H1 (cell line): ENCODE measurements at regions not wholly inside any gene's neighbourhood (a gene's known extent, or its start where the extent isn't known, plus 50 kb on each side); places are given as distances from the start of the nearest gene placed in this dataset.

Experiments used
- CTCF ChIA-PET: fragments of 300-600 bp; sonication (Branson Sonifier 250); formaldehyde crosslinking; loops from one replicate; lab custom pipeline; 2021; ENCODE audit not compliant: partially characterized antibody; lab: Charles Lee
- POLR2A ChIA-PET: fragments of 300-600 bp; sonication (Branson Sonifier 250); formaldehyde crosslinking; loops from one replicate; lab custom pipeline; 2021; ENCODE audit warnings: inconsistent platforms; ENCODE audit not compliant: partially characterized antibody; lab: Charles Lee
- DNase-seq, 2 experiments: peaks; one replicate each; pipeline versions ENCODE4 v3.0.0 to v3.0.0-alpha.2; 2010 to 2022; ENCODE audit warnings: low spot score in 2 of 2, low read depth in 1 of 2, mixed read lengths in 1 of 2
- FAIRE-seq: peaks from 2 replicates; lab custom pipeline; 2011; peaks lifted over from hg19 to GRCh38; lab: Jason Lieb, UNC
- H2AFZ ChIP-seq: 2 replicates; pipeline ENCODE4 v1.8.1; 2012; ENCODE audit warnings: low read length, inconsistent platforms
- H2AK5ac ChIP-seq: 2 replicates; pipeline ENCODE4 v1.6.1; 2013; ENCODE audit warnings: low read depth, low read length
- H2BK120ac ChIP-seq: replicated peaks from 2 replicates; pipeline ENCODE3; 2013; ENCODE audit warnings: low read depth, low read length, inconsistent platforms
- H2BK12ac ChIP-seq: 2 replicates; pipeline ENCODE4 v1.6.1; 2013; ENCODE audit warnings: low read depth, low read length
- H2BK15ac ChIP-seq: 2 replicates; pipeline ENCODE4 v1.6.1; 2013; ENCODE audit warnings: low read length
- H2BK20ac ChIP-seq: 2 replicates; pipeline ENCODE4 v1.6.1; 2013; ENCODE audit warnings: low read length
- H2BK5ac ChIP-seq: 2 replicates; pipeline ENCODE4 v1.6.1; 2013; ENCODE audit warnings: low read depth, low read length
- H3K14ac ChIP-seq: 2 replicates; pipeline ENCODE4 v1.6.1; 2013; ENCODE audit warnings: inconsistent platforms; ENCODE audit not compliant: insufficient read length
- H3K18ac ChIP-seq: 2 replicates; pipeline ENCODE4 v1.6.1; 2013; ENCODE audit warnings: low read length; ENCODE audit errors: extremely low read depth
- H3K23ac ChIP-seq: 2 replicates; pipeline ENCODE4 v1.6.1; 2013; ENCODE audit warnings: inconsistent platforms; ENCODE audit not compliant: insufficient read length
- H3K23me2 ChIP-seq: 2 replicates; pipeline ENCODE4 v1.6.1; 2013; ENCODE audit warnings: low read depth, low read length
- H3K27ac ChIP-seq: 2 replicates; pipeline ENCODE4 v1.6.1; 2011; ENCODE audit warnings: low read depth, low read length, inconsistent platforms
- H3K27me3 ChIP-seq, 4 experiments: replicated peaks in 1 of 4; 1 replicate in 1 of 4; 2 replicates in 3 of 4; pipeline versions ENCODE4 v1.6.1 to v1.8.1; 2011 to 2013; ENCODE audit warnings: low read length in 3 of 4, mild to moderate bottlenecking in 3 of 4, inconsistent platforms in 2 of 4, mixed read lengths in 2 of 4, moderate library complexity in 1 of 4; ENCODE audit not compliant: control insufficient read depth in 3 of 4, insufficient read depth in 3 of 4; ENCODE audit errors: extremely low read depth in 1 of 4
- H3K36me3 ChIP-seq, 4 experiments: 2 replicates each; pipeline versions ENCODE4 v1.6.1 to v1.8.1; 2011 to 2013; ENCODE audit warnings: mild to moderate bottlenecking in 4 of 4, low read length in 3 of 4, moderate library complexity in 2 of 4, control low read depth in 1 of 4, inconsistent platforms in 1 of 4; ENCODE audit not compliant: insufficient read depth in 4 of 4, control insufficient read depth in 2 of 4
- H3K4ac ChIP-seq: replicated peaks from 2 replicates; pipeline ENCODE3; 2013; ENCODE audit warnings: low read length, low read depth, mixed read lengths, inconsistent platforms; ENCODE audit not compliant: insufficient read length
- H3K4me1 ChIP-seq, 4 experiments: replicated peaks in 1 of 4; 1 replicate in 1 of 4; 2 replicates in 3 of 4; pipeline versions ENCODE4 v1.6.1 to v1.8.1; 2011 to 2013; ENCODE audit warnings: low read length in 3 of 4, inconsistent platforms in 2 of 4, mixed read lengths in 1 of 4; ENCODE audit not compliant: insufficient read depth in 4 of 4, control insufficient read depth in 3 of 4
- H3K4me2 ChIP-seq, 2 experiments: 2 replicates each; pipeline versions ENCODE4 v1.6.1 to v1.8.1; 2011 to 2013; ENCODE audit warnings: low read depth in 2 of 2, low read length in 2 of 2, control low read depth in 1 of 2, inconsistent platforms in 1 of 2, mild to moderate bottlenecking in 1 of 2; ENCODE audit not compliant: insufficient read depth in 1 of 2
- H3K4me3 ChIP-seq, 4 experiments: fragments of 200-600, 300-600 bp in 1 of 4; sonication (generic), shearing (Covaris generic), sonication (Bioruptor Twin) in 1 of 4; 2 replicates each; pipeline versions ENCODE4 v1.5.1 to v1.8.1; 2011 to 2016; ENCODE audit warnings: low read length in 4 of 4, low read depth in 3 of 4, control low read depth in 2 of 4, inconsistent platforms in 2 of 4, mild to moderate bottlenecking in 2 of 4, mixed read lengths in 1 of 4, moderate library complexity in 1 of 4; ENCODE audit not compliant: insufficient read depth in 2 of 4; ENCODE audit errors: extremely low read depth in 1 of 4
- H3K56ac ChIP-seq: replicated peaks from 2 replicates; pipeline ENCODE3; 2013; ENCODE audit warnings: low read depth, mild to moderate bottlenecking, mixed read lengths, low read length, inconsistent platforms; ENCODE audit not compliant: insufficient read length
- H3K79me1 ChIP-seq: 2 replicates; pipeline ENCODE4 v1.6.1; 2013; ENCODE audit warnings: low read depth, low read length, control low read depth
- H3K79me2 ChIP-seq, 2 experiments: 2 replicates each; pipeline versions ENCODE4 v1.6.1 to v1.8.1; 2012 to 2013; ENCODE audit warnings: low read length in 2 of 2, mild to moderate bottlenecking in 2 of 2, inconsistent platforms in 1 of 2; ENCODE audit not compliant: insufficient read depth in 2 of 2, control insufficient read depth in 1 of 2
- H3K9ac ChIP-seq, 4 experiments: replicated peaks in 1 of 4; 1 replicate in 1 of 4; 2 replicates in 3 of 4; pipeline versions ENCODE4 v1.6.1 to v1.8.1; 2011 to 2013; ENCODE audit warnings: low read depth in 3 of 4, low read length in 3 of 4, control low read depth in 2 of 4, mild to moderate bottlenecking in 2 of 4, moderate library complexity in 2 of 4, inconsistent platforms in 1 of 4; ENCODE audit errors: extremely low read depth in 1 of 4
- H3K9me3 ChIP-seq, 2 experiments: 2 replicates each; pipeline versions ENCODE4 v1.6.1 to v1.8.1; 2012 to 2013; ENCODE audit warnings: mild to moderate bottlenecking in 2 of 2, moderate library complexity in 2 of 2, control low read depth in 1 of 2, inconsistent platforms in 1 of 2, low read depth in 1 of 2, low read length in 1 of 2, mixed read lengths in 1 of 2; ENCODE audit not compliant: insufficient read depth in 2 of 2
- H4K20me1 ChIP-seq, 2 experiments: replicated peaks in 1 of 2; 2 replicates each; pipeline versions ENCODE3 to v1.8.1; 2011 to 2013; ENCODE audit warnings: inconsistent platforms in 2 of 2, low read length in 2 of 2, mild to moderate bottlenecking in 1 of 2; ENCODE audit not compliant: insufficient read depth in 2 of 2, control insufficient read depth in 1 of 2
- H4K5ac ChIP-seq: 2 replicates; pipeline ENCODE4 v1.6.1; 2013; ENCODE audit warnings: low read length, low read depth, mixed read lengths, inconsistent platforms; ENCODE audit not compliant: insufficient read length
- H4K8ac ChIP-seq: 2 replicates; pipeline ENCODE4 v1.8.0; 2013; ENCODE audit warnings: mild to moderate bottlenecking, moderate library complexity, low read length, inconsistent platforms; ENCODE audit not compliant: insufficient read depth; ENCODE audit errors: extremely low read depth
- H4K91ac ChIP-seq: replicated peaks from 2 replicates; pipeline ENCODE3; 2013; ENCODE audit warnings: low read length, mixed read lengths, inconsistent platforms; ENCODE audit not compliant: insufficient read length
- CBX8 ChIP-seq: fragments of 300-800, 300-1000 bp; sonication (generic); IDR thresholded peaks from 2 replicates; pipeline ENCODE4 v1.7.1; 2016; ENCODE audit warnings: low read depth, low read length, borderline replicate concordance
- CHD1 ChIP-seq: IDR thresholded peaks from 2 replicates; pipeline ENCODE4 v1.6.1; 2012; ENCODE audit warnings: low read depth, low read length, improper control_type of control experiment
- CHD2 ChIP-seq: IDR thresholded peaks from 2 replicates; pipeline ENCODE4 v1.6.1; 2012; ENCODE audit warnings: low read length, improper control_type of control experiment
- CREB1 ChIP-seq: IDR thresholded peaks from 2 replicates; pipeline ENCODE4 v1.6.1; 2012; ENCODE audit warnings: inconsistent platforms
- HDAC2 ChIP-seq, 2 experiments: fragments of 300-600 bp in 1 of 2; sonication (generic) in 1 of 2; IDR thresholded peaks; 2 replicates each; pipeline ENCODE4 v1.6.1; 2011 to 2012; ENCODE audit warnings: low read depth in 2 of 2, low read length in 2 of 2, mild to moderate bottlenecking in 2 of 2, moderate library complexity in 2 of 2, borderline replicate concordance in 1 of 2, inconsistent platforms in 1 of 2
- JUND ChIP-seq: IDR thresholded peaks from 2 replicates; pipeline ENCODE4 v1.6.1; 2011; ENCODE audit warnings: mild to moderate bottlenecking, improper control_type of control experiment, low read length
- MAFK ChIP-seq: IDR thresholded peaks from 2 replicates; pipeline ENCODE4 v1.6.1; 2012; ENCODE audit warnings: low read depth, mild to moderate bottlenecking, improper control_type of control experiment, low read length
- NANOG ChIP-seq: IDR thresholded peaks from 2 replicates; pipeline ENCODE4 v1.6.1; 2011; ENCODE audit warnings: low read length, low read depth, mild to moderate bottlenecking, inconsistent platforms; ENCODE audit not compliant: insufficient read depth, poor library complexity, severe bottlenecking
- POLR2AphosphoS5 ChIP-seq: IDR thresholded peaks from 2 replicates; pipeline ENCODE4 v1.6.1; 2011; ENCODE audit warnings: low read depth, low read length
- SIRT6 ChIP-seq: IDR thresholded peaks from one replicate; pipeline ENCODE4 v1.7.1; 2012; ENCODE audit warnings: low read length, inconsistent platforms
- SP1 ChIP-seq: IDR thresholded peaks from 2 replicates; pipeline ENCODE4 v1.6.1; 2011; ENCODE audit warnings: low read depth, low read length
- TAF1 ChIP-seq: IDR thresholded peaks from 2 replicates; pipeline ENCODE4 v1.6.1; 2011; ENCODE audit warnings: mild to moderate bottlenecking, low read depth, low read length
- TEAD4 ChIP-seq: IDR thresholded peaks from 2 replicates; pipeline ENCODE4 v1.6.1; 2012; ENCODE audit warnings: low read depth, low read length, inconsistent platforms, mixed read lengths
- WGBS, 2 experiments: shearing (Covaris generic) in 1 of 2; methylation state at CpG; one replicate each; pipeline versions ENCODE4 v1.1.6 to v1.1.7; 2013 to 2015; ENCODE audit warnings: low lambda C conversion rate in 2 of 2, mixed read lengths in 2 of 2, inconsistent platforms in 1 of 2, low coverage in 1 of 2, missing lambda C conversion rate in 1 of 2; ENCODE audit not compliant: insufficient replicate concordance in 2 of 2, insufficient coverage in 1 of 2, insufficient read length in 1 of 2; ENCODE audit errors: extremely low coverage in 1 of 2, missing lambda C conversion rate in 1 of 2; 5-methylcytosine and 5-hydroxymethylcytosine counted together

- no peak overlapping the region for H3K4ac ChIP-seq
- no peaks in the 10 kb centered on the region for H3K27me3 ChIP-seq
- H3K18ac ChIP-seq, result no peak overlapping the region
- ChIA-PET CTCF (interaction anchor here (0.6 kb wide), 1 partner anchor 42 kb away, joined by 3 read pairs; no protein-coding TSS in a partner anchor), POLR2A (no interaction called here)
- no peaks in the 10 kb centered on the region for H3K79me2 ChIP-seq
- H2BK15ac ChIP-seq, result no peak overlapping the region
- H2BK120ac ChIP-seq, result no peak overlapping the region
- no peak overlapping the region for H2AFZ ChIP-seq
- H3K56ac ChIP-seq, result no peak overlapping the region
- no peak overlapping the region for H2AK5ac ChIP-seq
- no peak overlapping the region for H4K5ac ChIP-seq
- DNase-seq, result no peak
- H3K14ac ChIP-seq, result no peak overlapping the region
- H3K9ac ChIP-seq, result no peak overlapping the region
- no peaks in the 10 kb centered on the region for H3K9me3 ChIP-seq
- 0 out of 2 replicates have a peak overlapping the region, but pooled peaks have one; percentile 2 for H4K8ac ChIP-seq
- H2BK12ac ChIP-seq, result no peak overlapping the region
- no peak for FAIRE-seq
- no peaks in the 10 kb centered on the region for H4K20me1 ChIP-seq
- H3K4me3 ChIP-seq, result no peak overlapping the region
- H2BK5ac ChIP-seq, result no peak overlapping the region
- H3K23me2 ChIP-seq, result no peaks in the 10 kb centered on the region; the same call in 1 of the 2 replicates
- TF ChIP-seq TAF1 (no peak), CREB1 (no peak), HDAC2 (IDR thresholded peaks at IDR 0.05; ENCODE audit: borderline replicate concordance in 1 of 2, low read depth in 2 of 2, low read length in 2 of 2) (no peak), MAFK (no peak), SP1 (no peak), SIRT6 (no peak), CHD1 (no peak), TEAD4 (no peak), CHD2 (no peak), NANOG (no peak), JUND (no peak), POLR2AphosphoS5 (no peak), CBX8 (no peak)
- TF ChIP-seq, all 59 proteins: peak for 0
- Histone ChIP-seq H3K27ac (no peak overlapping the region), H4K91ac (no peak overlapping the region), H3K4me2 (no peak overlapping the region), H2BK20ac (no peak overlapping the region), H3K36me3 (no peaks in the 10 kb centered on the region; a peak in 1 of 8 replicates), H3K4me1 (no peaks in the 10 kb centered on the region), H3K23ac (no peak overlapping the region), H3K79me1 (no peaks in the 10 kb centered on the region)
- WGBS, 2 experiments, result 85% methylated on average over 13 of the region's 13 CpGs; no CpG with 5 or more reads in 1 of the 2 experiments
Observed at GRCh38 chr12:18206198-18206597, 55.1 kb upstream of the PIK3C2G start.
